ENCODE measurements at regions not wholly inside any gene's neighbourhood (a gene's known extent, or its start where the extent isn't known, plus 50 kb on each side); places are given as distances from the start of the nearest gene placed in this dataset.

DNA sequence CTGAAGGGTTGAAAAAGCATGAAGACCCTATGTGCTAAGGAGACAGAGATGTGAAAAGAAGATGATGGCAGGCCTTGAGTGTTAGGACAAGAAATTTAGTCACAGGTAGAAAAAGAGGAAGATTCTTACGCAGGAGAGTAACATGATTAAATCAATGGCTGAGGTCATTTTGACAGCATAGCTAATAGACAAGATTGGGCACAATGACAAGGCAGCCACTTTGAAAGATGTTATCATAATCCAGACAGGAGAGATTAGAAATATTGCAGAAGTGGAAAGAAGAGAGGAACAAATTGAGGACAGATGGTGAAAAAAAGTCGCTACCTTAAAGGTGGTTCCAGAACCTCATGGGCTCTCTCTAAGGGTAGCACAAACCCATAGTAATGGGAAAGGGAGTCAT is 228.8 kb upstream of the DDHD1 start:
- TF ChIP-seq, protein P1, sequence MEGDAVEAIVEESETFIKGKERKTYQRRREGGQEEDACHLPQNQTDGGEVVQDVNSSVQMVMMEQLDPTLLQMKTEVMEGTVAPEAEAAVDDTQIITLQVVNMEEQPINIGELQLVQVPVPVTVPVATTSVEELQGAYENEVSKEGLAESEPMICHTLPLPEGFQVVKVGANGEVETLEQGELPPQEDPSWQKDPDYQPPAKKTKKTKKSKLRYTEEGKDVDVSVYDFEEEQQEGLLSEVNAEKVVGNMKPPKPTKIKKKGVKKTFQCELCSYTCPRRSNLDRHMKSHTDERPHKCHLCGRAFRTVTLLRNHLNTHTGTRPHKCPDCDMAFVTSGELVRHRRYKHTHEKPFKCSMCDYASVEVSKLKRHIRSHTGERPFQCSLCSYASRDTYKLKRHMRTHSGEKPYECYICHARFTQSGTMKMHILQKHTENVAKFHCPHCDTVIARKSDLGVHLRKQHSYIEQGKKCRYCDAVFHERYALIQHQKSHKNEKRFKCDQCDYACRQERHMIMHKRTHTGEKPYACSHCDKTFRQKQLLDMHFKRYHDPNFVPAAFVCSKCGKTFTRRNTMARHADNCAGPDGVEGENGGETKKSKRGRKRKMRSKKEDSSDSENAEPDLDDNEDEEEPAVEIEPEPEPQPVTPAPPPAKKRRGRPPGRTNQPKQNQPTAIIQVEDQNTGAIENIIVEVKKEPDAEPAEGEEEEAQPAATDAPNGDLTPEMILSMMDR (IDR thresholded peaks at IDR 0.05): no peak
- no peak for TF ChIP-seq POLR2A (IDR thresholded peaks at IDR 0.05)
